Mucosa of descending colon (tissue), 3 donors: ENCODE measurements at regions not wholly inside any gene's neighbourhood (a gene's known extent, or its start where the extent isn't known, plus 50 kb on each side); places are given as distances from the start of the nearest gene placed in this dataset.

ENCODE experiments used
- ATAC-seq: fragments of 200-7000 bp; cut with Tn5 transposase; one replicate; pipeline ENCODE4 v1.9.1; 2020; ENCODE audit warnings: mild to moderate bottlenecking, moderate library complexity
- DNase-seq, 3 donors: peaks; one replicate each; pipeline ENCODE4 v3.0.0-alpha.2; 2020
- H3K36me3 ChIP-seq: fragments of 200-600 bp; one replicate; pipeline ENCODE4 v1.8.0; 2021; ENCODE audit warnings: low read depth, mild to moderate bottlenecking
- H3K4me1 ChIP-seq: fragments of 200-600 bp; one replicate; pipeline ENCODE4 v1.8.0; 2021; ENCODE audit warnings: low read depth, mild to moderate bottlenecking
- H3K4me3 ChIP-seq: fragments of 200-600 bp; one replicate; pipeline ENCODE4 v1.8.0; 2021; ENCODE audit warnings: mild to moderate bottlenecking
- H3K9me3 ChIP-seq: fragments of 200-600 bp; one replicate; pipeline ENCODE4 v1.8.0; 2021; ENCODE audit warnings: mild to moderate bottlenecking
- intact Hi-C, 2 donors: fragments of 100-400 bp; cut with DNase I in 1 of 2; cut with micrococcal nuclease in 1 of 2; formaldehyde crosslinking; loops; one replicate each; pipeline versions ENCODE4 v1.11.0 to v1.11.1; 2022; cut with DNase I, micrococcal nuclease
- TF ChIP-seq, protein P1 (sequence below): fragments of 200-600 bp; IDR thresholded peaks from one replicate; pipeline ENCODE4 v1.8.0; 2022; ENCODE audit warnings: antibody characterized with exemption, mild to moderate bottlenecking
- donor health status: DM: no; HTN: no; CAD: no; lungs with moderate emphysema.
- donor health status: DM: no; HTN: no; CAD: no.
- donor health status: DM: no; HTN: yes; CAD: no.

DNA sequence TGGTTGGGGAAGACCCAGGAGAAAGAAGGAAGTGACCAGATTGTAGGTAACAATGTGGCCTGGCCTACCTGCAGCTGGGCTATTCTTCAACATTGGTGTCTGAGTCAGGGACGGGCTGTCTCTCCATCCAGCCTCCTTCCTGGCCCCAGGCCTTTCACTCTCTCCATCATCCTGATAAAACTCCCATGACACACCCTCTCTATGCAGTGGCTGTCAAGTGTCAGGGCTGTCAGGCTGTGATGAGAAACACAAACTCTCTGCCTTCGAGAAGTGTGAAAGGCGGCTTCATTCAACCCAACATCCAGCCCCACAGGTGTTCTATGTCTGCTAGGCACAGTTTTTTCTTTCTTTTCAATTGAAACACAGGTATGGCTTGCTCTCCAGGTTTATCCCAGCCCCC, 153.3 kb upstream of the VSTM2B start:
- TF ChIP-seq, protein P1, sequence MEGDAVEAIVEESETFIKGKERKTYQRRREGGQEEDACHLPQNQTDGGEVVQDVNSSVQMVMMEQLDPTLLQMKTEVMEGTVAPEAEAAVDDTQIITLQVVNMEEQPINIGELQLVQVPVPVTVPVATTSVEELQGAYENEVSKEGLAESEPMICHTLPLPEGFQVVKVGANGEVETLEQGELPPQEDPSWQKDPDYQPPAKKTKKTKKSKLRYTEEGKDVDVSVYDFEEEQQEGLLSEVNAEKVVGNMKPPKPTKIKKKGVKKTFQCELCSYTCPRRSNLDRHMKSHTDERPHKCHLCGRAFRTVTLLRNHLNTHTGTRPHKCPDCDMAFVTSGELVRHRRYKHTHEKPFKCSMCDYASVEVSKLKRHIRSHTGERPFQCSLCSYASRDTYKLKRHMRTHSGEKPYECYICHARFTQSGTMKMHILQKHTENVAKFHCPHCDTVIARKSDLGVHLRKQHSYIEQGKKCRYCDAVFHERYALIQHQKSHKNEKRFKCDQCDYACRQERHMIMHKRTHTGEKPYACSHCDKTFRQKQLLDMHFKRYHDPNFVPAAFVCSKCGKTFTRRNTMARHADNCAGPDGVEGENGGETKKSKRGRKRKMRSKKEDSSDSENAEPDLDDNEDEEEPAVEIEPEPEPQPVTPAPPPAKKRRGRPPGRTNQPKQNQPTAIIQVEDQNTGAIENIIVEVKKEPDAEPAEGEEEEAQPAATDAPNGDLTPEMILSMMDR, result no peak

DNA sequence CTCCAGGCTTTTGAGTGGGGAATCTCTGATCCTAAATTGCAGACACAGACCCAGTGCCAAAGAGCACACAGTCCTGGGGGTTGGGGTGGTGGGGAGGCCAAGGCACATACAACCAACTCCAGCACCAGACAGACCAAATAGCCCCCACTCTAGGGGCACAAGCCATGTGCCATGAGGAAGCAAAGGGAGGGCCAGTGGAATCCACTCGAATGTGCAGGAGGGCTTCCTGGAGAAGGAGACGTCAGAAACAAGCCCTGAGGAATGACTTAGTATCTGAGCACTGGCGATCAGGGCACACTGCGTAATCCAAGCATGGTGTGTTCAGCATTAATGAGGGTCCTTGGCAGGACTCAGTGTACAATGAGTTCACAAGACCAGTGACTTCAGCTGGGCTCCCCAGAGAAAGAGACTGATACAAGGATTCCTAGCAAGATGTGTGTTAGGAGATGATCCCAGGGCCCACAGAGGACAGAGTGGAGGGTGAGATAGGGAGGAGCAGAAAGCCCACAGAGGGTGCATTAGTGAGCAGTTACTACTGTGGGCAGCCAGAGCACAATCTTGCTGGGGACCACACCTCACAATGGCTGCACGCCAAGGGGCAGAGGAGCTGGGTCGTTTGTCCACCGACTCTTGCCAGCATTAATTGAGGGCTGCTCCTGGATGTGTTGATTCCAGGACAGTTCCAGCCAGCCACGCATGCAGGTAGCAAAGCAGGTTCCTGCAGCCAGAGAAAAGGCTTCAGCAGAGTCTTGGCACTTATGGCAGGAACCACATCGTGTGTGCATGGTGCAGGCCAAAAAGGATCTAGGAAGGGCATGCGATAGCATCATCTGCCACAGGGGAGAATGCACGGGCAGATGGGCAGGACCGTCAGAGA, 152.6 kb upstream of the VSTM2B start:
- H3K4me1 ChIP-seq, result no peaks in the 10 kb centered on the region
- ATAC-seq (no peak), DNase-seq (no peak)
- TF ChIP-seq, protein P1, result no peak
- no peak overlapping the region for H3K4me3 ChIP-seq
- H3K9me3 ChIP-seq, result no peaks in the 10 kb centered on the region
- H3K36me3 ChIP-seq, result no peaks in the 10 kb centered on the region
- intact Hi-C loops, result no loop called here

More for the DNA sequence above, 153.3 kb upstream of the VSTM2B start:
- H3K4me3 ChIP-seq, result no peak overlapping the region
- H3K9me3 ChIP-seq, result no peaks in the 10 kb centered on the region
- H3K36me3 ChIP-seq, result no peaks in the 10 kb centered on the region
- DNase-seq, result no peak
- intact Hi-C loops, result no loop called here
- no peak for ATAC-seq
- no peaks in the 10 kb centered on the region for H3K4me1 ChIP-seq

DNA sequence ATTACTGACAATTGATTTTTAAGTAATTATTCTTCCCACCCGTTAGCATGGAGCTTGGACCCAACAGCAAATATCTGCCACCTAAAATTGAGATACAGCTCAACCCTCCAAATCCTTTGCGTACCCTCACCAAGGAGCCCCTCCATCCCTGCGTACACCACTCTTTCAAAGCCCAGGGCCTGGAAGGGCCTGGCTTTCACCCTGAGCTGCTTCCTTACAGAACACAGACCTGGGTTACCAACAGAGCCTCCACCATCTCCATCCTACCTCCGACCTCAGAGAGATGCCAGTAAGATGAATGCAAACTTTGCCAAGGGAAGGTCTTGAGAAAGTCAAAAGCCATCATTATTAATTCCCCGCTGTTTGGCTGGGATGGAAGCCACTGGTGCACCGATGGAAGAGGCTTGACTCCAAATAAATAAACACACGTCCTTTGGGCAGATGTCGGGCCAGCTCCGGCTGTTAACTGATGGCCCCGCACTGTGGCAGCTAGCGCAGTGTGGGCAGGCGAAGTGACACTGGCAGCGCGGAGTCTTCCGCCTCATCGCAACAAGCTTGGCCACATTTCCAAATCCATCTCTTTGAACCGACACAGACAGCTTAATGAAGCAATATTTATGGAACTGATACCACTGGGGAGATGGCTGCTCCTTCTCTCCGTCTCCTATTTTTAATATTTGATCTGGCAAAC, 150.2 kb upstream of the VSTM2B start:
- Histone ChIP-seq H3K4me3 (no peak overlapping the region), H3K9me3 (no peaks in the 10 kb centered on the region), H3K36me3 (no peaks in the 10 kb centered on the region), H3K4me1 (no peaks in the 10 kb centered on the region)
- TF ChIP-seq, protein P1, result no peak
- ATAC-seq (no peak), DNase-seq (no peak)
- intact Hi-C loops, result no loop called here

DNA sequence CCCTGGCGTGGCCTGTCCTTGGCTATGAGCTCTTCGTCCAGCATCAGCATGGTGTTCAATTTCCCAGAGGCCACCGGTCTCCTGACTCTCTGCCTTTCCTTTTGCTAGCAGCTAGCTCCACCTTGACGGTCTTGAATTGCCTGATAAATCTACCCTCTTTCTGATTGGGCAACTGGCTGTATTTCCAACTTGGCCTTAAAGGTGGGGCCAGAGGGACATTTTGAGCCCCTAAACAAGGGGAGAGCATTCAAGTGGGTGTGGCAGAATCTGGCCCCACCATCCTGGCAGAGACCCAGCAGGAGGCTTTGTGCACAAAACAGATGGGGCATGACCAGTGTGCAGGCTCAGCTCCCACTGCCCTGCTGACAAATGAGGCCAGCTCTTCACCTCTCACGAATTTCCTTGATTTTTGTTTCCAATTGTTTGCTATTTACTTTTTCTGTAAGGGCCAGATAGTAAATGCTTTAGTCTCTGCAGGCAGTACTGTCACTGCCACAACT, 148.9 kb upstream of the VSTM2B start:
- intact Hi-C loops, result no loop called here
- Histone ChIP-seq H3K4me1 (no peaks in the 10 kb centered on the region), H3K36me3 (no peaks in the 10 kb centered on the region), H3K9me3 (no peaks in the 10 kb centered on the region), H3K4me3 (no peak overlapping the region)
- TF ChIP-seq, protein P1, result no peak
- ATAC-seq (no peak), DNase-seq (no peak)

DNA sequence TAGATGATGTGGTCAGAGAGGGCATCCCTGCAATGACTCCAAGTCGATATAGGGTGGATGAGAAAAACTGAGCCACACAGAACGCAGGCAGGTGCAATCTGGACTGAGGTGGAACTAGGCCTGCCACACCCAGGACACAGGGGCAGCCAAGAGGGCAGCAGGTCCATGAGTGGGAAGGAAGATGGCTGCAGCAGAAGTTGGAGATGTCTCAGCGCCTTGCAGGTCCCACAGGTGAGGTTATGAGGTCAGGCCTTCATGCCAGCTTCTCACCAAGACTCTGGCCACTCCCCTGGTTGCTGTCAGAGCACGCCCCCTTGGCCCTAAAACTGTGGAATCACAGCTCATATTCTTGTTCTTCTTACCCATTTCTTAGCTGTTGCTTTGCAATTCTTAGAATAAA, 147.7 kb upstream of the VSTM2B start:
- DNase-seq (no peak), ATAC-seq (no peak)
- no peaks in the 10 kb centered on the region for H3K36me3 ChIP-seq
- no peaks in the 10 kb centered on the region for H3K9me3 ChIP-seq
- intact Hi-C loops, result no loop called here
- no peaks in the 10 kb centered on the region for H3K4me1 ChIP-seq
- TF ChIP-seq, protein P1, result no peak
- H3K4me3 ChIP-seq, result no peak overlapping the region
